ENCODE measurements at regions not wholly inside any gene's neighbourhood (a gene's known extent, or its start where the extent isn't known, plus 50 kb on each side); places are given as distances from the start of the nearest gene placed in this dataset.

DNA sequence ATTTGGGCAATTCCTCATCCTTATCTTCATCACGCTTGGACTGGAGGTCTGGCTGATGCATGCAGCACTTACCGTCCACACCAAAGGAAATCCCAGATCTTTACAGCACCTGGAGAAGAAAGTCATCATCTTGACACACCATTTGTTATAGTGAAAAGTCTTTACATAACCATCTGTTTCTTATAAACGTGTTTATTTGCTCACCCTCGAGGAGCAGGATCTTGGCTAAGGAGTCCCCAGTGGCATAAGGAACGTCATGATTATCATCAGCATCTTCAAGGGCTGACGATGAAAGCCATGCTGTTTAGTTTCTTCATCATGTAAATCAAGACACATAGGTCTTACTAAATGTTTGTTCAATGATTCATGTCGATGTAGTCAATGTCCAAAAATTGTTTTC lies 248.8 kb upstream of the ELAC2 start:
- TF ChIP-seq EZH2phosphoT487 (IDR thresholded peaks at IDR 0.05; ENCODE audit: insufficient read depth, low read depth) (0 out of 2 replicates have a peak, but pooled peaks have one; percentile 52), EZH2 (IDR thresholded peaks at IDR 0.05; ENCODE audit: insufficient read depth, poor library complexity, severe bottlenecking) (no peak)

All from GM23248 (cell line).